Pancreas (tissue), 10 donors: ENCODE measurements at regions not wholly inside any gene's neighbourhood (a gene's known extent, or its start where the extent isn't known, plus 50 kb on each side); places are given as distances from the start of the nearest gene placed in this dataset.

Experiments used
- ATAC-seq, 4 donors: fragments of 200-7000 bp; cut with Tn5 transposase; one replicate each; pipeline versions ENCODE4 v1.8.0 to v1.9.1; 2020; ENCODE audit warnings: mild to moderate bottlenecking in 4 of 4, moderate library complexity in 4 of 4
- DNase-seq, 6 donors: peaks; one replicate each; pipeline ENCODE4 v3.0.0-alpha.2; 2020
- FAIRE-seq: peaks from 2 replicates; lab custom pipeline; 2012; peaks lifted over from hg19 to GRCh38; lab: Jason Lieb, UNC
- H3K27ac ChIP-seq, 4 donors: fragments of 200-600 bp; sonication (generic); 1 replicate in 3 of 4; 2 replicates in 1 of 4; pipeline versions ENCODE4 v1.5.0 to v1.8.0; 2020
- H3K27me3 ChIP-seq, 4 donors: fragments of 200-600 bp; one replicate each; pipeline ENCODE4 v1.8.0; 2021
- H3K36me3 ChIP-seq, 3 donors: fragments of 200-600 bp; sonication (generic) in 1 of 3; one replicate each; pipeline versions ENCODE4 v1.5.0 to v1.8.0; 2020 to 2021
- H3K4me1 ChIP-seq, 3 donors: fragments of 200-600 bp; one replicate each; pipeline ENCODE4 v1.8.0; 2021
- H3K4me3 ChIP-seq, 4 donors: fragments of 200-600 bp; sonication (generic) in 2 of 4; one replicate each; pipeline versions ENCODE4 v1.5.0 to v1.8.0; 2020 to 2021
- H3K9me3 ChIP-seq, 4 donors: fragments of 200-600 bp; one replicate each; pipeline ENCODE4 v1.8.0; 2021
- CTCF ChIP-seq, 4 donors: fragments of 200-600 bp; sonication (generic) in 3 of 4; IDR thresholded peaks; one replicate each; pipeline versions ENCODE4 v1.5.0 to v1.8.0; 2021; ENCODE audit warnings: antibody characterized with exemption in 4 of 4
- WGBS, 2 donors: extraction: QIAGEN DNeasy Blood & Tissue Kit; methylation state at CpG; one replicate each; pipeline ENCODE4 v1.1.7; 2013; 5-methylcytosine and 5-hydroxymethylcytosine counted together
- intact Hi-C, 3 donors: fragments of 100-400 bp; cut with DNase I; formaldehyde crosslinking; loops; one replicate each; pipeline versions ENCODE4 v1.11.1 to v1.14.2; 2022
- donor health status: healthy with polysubstance abuse.
- donor health status: DM: no; HTN: no; CAD: no; lungs with moderate emphysema.
- donor health status: DM: no; HTN: no; CAD: no.
- donor health status: control.
- donor health status: control.
- donor health status: Bipolar disorder and iron deficiency.
- donor health status: DM: yes; HTN: yes; CAD: no.
- donor health status: DM: no; HTN: no; CAD: no.
- donor health status: DM: no; HTN: no; CAD: no.
- donor health status: DM: yes; HTN: yes; CAD: no.

- Histone ChIP-seq H3K4me3 (no peak overlapping the region), H3K9me3 (no peaks in the 10 kb centered on the region), H3K27me3 (no peaks in the 10 kb centered on the region), H3K4me1 (no peaks in the 10 kb centered on the region), H3K27ac (no peak overlapping the region), H3K36me3 (no peaks in the 10 kb centered on the region)
- TF ChIP-seq CTCF (IDR thresholded peaks at IDR 0.05), result no peak
- no peak for ATAC-seq
- no peak for DNase-seq
- FAIRE-seq, result no peak
- 84 to 91% methylated on average over 1 of the region's 1 CpG for whole genome bisulfite sequencing, 2 donors
- intact Hi-C loops, result no loop called here
Measured at GRCh38 chr13:74200081-74200480, 65.9 kb upstream of the KLF12 start.

GRCh38 chr13:74197677-74198429 lies 63.6 kb upstream of the KLF12 start:
- no peak for TF ChIP-seq CTCF (IDR thresholded peaks at IDR 0.05)
- no peak overlapping the region for H3K27ac ChIP-seq
- H3K27me3 ChIP-seq, result no peaks in the 10 kb centered on the region
- H3K36me3 ChIP-seq, result no peaks in the 10 kb centered on the region
- intact Hi-C loops, result no loop called here
- no peaks in the 10 kb centered on the region for H3K4me1 ChIP-seq
- no peak for FAIRE-seq
- WGBS, 2 donors, result 60 to 69% methylated on average over 4 of the region's 4 CpGs
- no peak overlapping the region for H3K4me3 ChIP-seq
- H3K9me3 ChIP-seq, result no peaks in the 10 kb centered on the region
- ATAC-seq, result no peak
- DNase-seq, result no peak

GRCh38 chr13:74194846-74195245 lies 60.6 kb upstream of the KLF12 start:
- intact Hi-C loops, result no loop called here
- ATAC-seq (no peak), DNase-seq (no peak), FAIRE-seq (no peak)
- WGBS, 2 donors, result 79 to 87% methylated on average over 2 of the region's 2 CpGs
- Histone ChIP-seq H3K27ac (no peak overlapping the region), H3K27me3 (no peaks in the 10 kb centered on the region), H3K36me3 (no peaks in the 10 kb centered on the region), H3K9me3 (no peaks in the 10 kb centered on the region), H3K4me1 (no peaks in the 10 kb centered on the region), H3K4me3 (no peak overlapping the region)
- TF ChIP-seq CTCF (IDR thresholded peaks at IDR 0.05), result no peak

- DNase-seq (no peak), ATAC-seq (no peak), FAIRE-seq (no peak)
- Histone ChIP-seq H3K27ac (no peak overlapping the region), H3K9me3 (no peaks in the 10 kb centered on the region), H3K4me1 (no peaks in the 10 kb centered on the region), H3K27me3 (no peaks in the 10 kb centered on the region), H3K4me3 (no peak overlapping the region), H3K36me3 (no peaks in the 10 kb centered on the region)
- intact Hi-C loops, result no loop called here
- no peak for TF ChIP-seq CTCF (IDR thresholded peaks at IDR 0.05)
- 70 to 90% methylated on average over 1 of the region's 1 CpG for WGBS, 2 donors
Measured at GRCh38 chr13:74193391-74193790, 59.2 kb upstream of the KLF12 start.

GRCh38 chr13:74191410-74191809 lies 57.2 kb upstream of the KLF12 start:
- Histone ChIP-seq H3K9me3 (no peaks in the 10 kb centered on the region), H3K4me1 (no peaks in the 10 kb centered on the region), H3K27ac (no peak overlapping the region), H3K36me3 (no peaks in the 10 kb centered on the region), H3K27me3 (no peaks in the 10 kb centered on the region), H3K4me3 (no peak overlapping the region)
- 59 to 61% methylated on average over 3 of the region's 3 CpGs for WGBS, 2 donors
- no peak for DNase-seq
- TF ChIP-seq CTCF (IDR thresholded peaks at IDR 0.05), result no peak
- no peak for ATAC-seq
- FAIRE-seq, result no peak
- intact Hi-C loops, result no loop called here
